Right lobe of liver (tissue), 4 donors: ENCODE measurements at regions not wholly inside any gene's neighbourhood (a gene's known extent, or its start where the extent isn't known, plus 50 kb on each side); places are given as distances from the start of the nearest gene placed in this dataset.

Source experiments
- POLR2A ChIP-seq: fragments of 450-650 bp; IDR thresholded peaks from one replicate; pipeline ENCODE4 v1.6.1; 2017; ENCODE audit warnings: antibody characterized with exemption, mild to moderate bottlenecking
- TF ChIP-seq, protein P1 (sequence below), 4 donors: fragments of 200-600 bp in 3 of 4; fragments of 450-650 bp in 1 of 4; IDR thresholded peaks; one replicate each; pipeline versions ENCODE4 v1.5.1 to v1.8.0; 2016 to 2022; ENCODE audit warnings: antibody characterized with exemption in 4 of 4, mild to moderate bottlenecking in 2 of 4
- donor health status: DM: no; HTN: no; CAD: no.
- donor health status: DM: no; HTN: no; CAD: no.
- donor health status: DM: no; HTN: yes; CAD: no.

DNA sequence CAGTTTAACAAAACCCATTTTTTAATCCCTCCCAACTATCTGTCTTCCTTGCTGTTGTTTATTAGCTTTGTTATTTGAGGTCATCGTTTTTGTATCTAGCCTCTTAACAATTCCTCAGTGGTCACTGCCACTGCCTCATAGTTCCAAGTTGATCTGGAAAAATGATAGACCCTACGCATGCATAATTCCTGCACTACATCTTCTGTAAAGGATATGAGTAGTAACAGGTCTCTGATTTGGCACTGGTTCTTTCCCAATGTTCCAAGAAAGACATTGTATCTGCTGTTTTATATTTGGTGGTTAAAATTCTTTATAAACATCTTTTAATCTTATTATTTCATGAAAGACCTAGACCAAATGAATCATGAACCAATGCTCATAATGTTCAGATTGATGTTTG lies 166.6 kb downstream of the ZNF330 start:
- no peak for TF ChIP-seq POLR2A
- TF ChIP-seq, protein P1, sequence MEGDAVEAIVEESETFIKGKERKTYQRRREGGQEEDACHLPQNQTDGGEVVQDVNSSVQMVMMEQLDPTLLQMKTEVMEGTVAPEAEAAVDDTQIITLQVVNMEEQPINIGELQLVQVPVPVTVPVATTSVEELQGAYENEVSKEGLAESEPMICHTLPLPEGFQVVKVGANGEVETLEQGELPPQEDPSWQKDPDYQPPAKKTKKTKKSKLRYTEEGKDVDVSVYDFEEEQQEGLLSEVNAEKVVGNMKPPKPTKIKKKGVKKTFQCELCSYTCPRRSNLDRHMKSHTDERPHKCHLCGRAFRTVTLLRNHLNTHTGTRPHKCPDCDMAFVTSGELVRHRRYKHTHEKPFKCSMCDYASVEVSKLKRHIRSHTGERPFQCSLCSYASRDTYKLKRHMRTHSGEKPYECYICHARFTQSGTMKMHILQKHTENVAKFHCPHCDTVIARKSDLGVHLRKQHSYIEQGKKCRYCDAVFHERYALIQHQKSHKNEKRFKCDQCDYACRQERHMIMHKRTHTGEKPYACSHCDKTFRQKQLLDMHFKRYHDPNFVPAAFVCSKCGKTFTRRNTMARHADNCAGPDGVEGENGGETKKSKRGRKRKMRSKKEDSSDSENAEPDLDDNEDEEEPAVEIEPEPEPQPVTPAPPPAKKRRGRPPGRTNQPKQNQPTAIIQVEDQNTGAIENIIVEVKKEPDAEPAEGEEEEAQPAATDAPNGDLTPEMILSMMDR (IDR thresholded peaks at IDR 0.05) = no peak
